ENCODE measurements at regions not wholly inside any gene's neighbourhood (a gene's known extent, or its start where the extent isn't known, plus 50 kb on each side); places are given as distances from the start of the nearest gene placed in this dataset.

DNA sequence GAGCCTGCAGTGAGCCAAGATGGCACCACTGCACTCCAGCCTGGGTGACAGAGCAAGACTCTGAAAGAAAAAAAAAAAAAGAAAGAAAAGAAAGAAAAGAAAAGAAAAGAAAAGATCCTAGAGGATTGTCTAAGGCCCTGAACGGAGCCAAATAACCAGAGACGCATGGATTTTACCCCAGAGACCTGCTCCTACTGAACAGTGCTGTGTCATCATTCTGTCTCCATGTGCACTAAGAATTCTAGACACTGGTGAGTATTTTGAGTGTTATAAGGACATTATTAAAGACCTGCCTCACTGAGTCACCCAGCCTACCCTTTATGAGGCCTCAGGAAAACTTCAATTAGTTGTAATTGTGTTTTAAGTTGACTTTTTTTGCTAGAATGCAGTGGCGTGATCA, 61.9 kb upstream of the RIOK3 start:
- no peak for DNase-seq

DNA sequence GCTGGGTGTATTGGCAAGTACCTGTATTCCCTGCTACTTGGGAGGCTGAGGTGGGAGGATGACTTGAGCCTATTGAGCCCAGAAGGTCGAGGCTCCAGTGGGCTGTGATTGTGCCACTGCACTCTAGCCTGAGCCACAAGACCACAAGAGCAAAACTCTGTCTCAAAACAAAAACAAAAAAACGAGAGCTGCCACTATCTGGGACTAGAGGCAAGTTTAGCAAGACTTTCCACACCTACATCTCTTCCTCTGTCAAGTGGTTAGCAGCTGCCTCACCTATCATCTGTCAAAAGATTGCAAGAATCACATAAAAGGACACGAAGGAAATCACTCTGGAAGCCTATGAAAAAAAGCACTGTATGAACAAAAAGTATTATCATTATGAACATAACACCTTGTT, 55.2 kb upstream of the RIOK3 start:
- no peak for DNase-seq

DNA sequence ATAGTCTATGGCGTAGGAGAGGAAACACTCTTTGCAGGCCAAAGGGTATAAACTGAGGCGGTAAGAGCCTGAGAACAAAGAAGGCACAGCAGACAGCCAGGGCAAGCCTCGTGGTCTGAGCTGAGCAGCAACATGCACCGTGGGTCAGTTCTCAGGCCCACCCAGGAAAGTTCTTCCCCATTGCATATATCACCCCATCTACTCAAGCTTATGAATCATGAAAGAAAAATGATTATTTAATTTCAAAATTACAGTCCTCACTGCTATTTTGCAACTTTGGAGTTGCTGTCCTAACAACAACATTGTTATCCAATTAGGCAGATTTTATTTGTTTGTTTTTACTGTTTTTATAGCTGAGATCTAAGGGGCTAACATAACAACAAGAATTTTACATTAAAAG, 54.7 kb upstream of the RIOK3 start:
- no peak for DNase-seq

DNA sequence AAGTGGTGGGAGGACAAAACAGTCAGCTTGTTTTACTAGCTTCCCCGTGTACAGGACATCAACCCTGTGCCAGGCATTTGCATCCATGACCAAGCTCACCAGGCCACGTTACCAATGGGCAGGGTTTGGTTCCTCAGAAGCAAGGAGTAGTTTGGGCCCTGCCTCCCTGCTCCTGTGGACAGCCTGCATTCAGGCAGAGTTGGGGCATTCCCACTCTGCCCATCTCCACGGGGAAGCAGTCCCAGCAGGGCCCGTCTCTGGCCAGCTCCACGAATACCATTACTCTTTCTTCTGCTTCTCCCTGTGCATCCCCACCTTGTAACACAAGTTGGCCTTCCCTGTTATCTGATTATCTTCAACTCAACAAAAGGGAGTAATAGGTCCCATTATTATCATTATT, 54.0 kb upstream of the RIOK3 start:
- DNase-seq, result no peak

DNA sequence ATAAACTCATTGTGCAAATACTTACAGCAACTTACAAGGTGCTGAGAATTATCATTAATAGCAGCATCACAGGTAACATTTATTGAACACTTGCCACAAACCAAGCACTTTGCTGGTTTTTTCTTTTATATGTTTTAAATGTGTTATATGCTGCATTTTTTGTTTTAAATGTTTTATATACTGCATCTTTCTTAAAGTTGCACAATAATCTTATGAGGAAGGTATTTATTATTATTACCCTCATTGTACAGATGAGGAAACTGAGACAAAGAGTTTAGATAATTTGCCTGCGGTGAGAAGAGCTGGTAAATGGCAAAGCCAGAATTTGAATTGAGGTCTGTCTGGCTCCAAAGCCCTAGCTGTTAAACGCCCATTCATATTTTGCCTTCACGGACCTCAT, 52.2 kb upstream of the RIOK3 start:
- no peak for DNase-seq

DNA sequence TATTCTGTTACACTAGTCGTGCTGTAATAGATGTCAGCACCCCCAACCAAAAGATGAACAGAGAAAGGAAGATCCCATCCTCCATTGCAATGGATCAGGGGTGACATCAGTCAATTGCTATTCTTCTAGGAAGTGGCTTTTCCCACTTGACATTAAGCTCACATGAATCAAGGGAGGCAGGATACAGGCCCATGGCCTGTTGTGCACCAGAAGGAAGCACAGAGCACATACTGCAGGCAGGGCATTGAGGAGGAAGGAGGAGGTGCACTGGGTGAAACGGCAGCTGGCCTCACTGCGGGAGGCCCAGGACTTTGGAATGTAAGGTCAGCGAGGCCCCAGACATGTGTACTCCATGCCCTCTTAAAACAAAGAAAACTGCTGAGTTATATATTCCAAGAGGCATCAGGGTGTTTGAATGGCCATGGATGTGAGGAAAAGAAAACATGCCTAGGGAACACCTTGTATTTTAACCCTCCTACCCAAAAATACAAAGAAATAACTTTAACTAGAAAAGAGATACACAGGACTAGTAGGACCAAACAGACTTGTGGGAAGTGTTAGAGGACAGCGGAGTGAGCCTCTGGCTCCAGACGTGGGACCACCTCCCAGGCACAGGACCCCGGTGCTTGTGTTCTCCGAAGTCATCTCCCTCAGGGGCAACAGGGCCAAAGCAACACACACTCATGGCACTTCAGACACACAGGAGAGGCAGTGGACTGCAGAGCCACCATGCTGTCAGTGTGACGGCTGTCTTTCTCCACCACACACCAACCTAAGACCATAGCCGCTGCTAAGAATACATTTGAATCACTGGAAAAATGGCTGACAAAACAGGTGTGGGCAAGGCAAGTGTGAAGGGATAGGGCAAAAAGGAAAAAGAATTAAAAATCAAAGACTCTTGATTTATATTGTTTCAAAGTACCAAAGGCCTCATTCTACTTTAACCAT, 51.4 kb upstream of the RIOK3 start:
- DNase-seq, result no peak
